OCI-LY7 (cell line): ENCODE measurements at regions not wholly inside any gene's neighbourhood (a gene's known extent, or its start where the extent isn't known, plus 50 kb on each side); places are given as distances from the start of the nearest gene placed in this dataset.

Experiments
- CTCF ChIP-seq: fragments of 200-600 bp; sonication (generic); conservative IDR thresholded peaks from 2 replicates; pipeline ENCODE4 v1.5.1; 2014; ENCODE audit warnings: mild to moderate bottlenecking, antibody characterized with exemption, low read length, moderate library complexity, mixed read lengths
- EZH2phosphoT487 ChIP-seq: fragments of 200-600 bp; sonication (generic); IDR thresholded peaks from 2 replicates; pipeline ENCODE4 v1.6.1; 2018; ENCODE audit warnings: low read depth, borderline replicate concordance, mild to moderate bottlenecking, mixed run types, antibody characterized with exemption, low read length, moderate library complexity, mixed read lengths

DNA sequence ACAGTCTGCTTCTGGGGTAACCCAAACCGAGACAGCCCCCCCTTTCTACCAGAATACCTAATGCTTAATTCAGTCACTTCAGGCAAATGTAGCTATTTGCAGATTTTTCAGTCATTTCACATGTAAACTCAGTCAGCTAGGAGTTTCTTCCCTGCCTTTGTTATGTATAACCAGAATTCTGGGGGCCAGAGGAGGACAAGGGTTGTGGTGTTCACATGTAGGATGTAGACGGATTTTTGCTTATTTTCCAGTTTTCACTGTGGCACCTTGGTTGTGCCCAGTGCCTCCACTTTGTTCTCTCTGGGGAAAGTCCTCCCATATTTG, 51.1 kb downstream of the PROKR2 start:
- TF ChIP-seq EZH2phosphoT487 (no peak), CTCF (no peak)
